ENCODE measurements at regions not wholly inside any gene's neighbourhood (a gene's known extent, or its start where the extent isn't known, plus 50 kb on each side); places are given as distances from the start of the nearest gene placed in this dataset.

DNA sequence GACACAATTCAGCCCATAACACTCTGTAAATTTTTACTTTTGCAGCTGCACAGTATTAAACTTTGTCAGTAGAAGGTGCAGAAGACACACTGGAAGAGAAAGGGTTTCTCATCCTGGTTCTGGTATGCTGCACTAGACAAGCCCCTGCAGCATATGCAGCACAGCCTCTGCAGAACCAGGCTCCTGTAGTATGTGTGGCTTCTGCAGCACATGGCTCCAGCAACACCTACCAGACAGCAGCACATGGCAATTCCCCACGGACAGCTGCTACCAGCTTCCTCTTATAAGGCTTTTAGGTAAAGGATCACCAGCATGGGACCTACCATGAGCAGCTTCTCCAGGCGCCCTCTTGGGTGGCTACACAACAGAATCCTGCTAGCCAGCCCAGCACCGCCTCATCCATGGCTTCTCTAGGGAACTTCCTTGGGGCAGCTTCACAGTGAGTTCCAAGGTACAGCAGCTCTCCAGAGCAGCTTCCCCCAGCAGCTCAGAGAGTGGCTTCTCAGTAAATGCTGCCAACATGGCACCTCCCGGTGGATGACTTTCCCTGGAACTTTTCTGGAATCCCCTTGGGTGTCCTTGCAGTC is 534.4 kb upstream of the CXADR start:
- H3K36me3 ChIP-seq = no peaks in the 10 kb centered on the region
- no peak overlapping the region for H3K4me3 ChIP-seq (ENCODE audit: low read depth, low read length)
- H3K27me3 ChIP-seq (ENCODE audit: insufficient read depth, low read depth, severe bottlenecking) = peaks cover 5% of the 10 kb centered on the region

DNA sequence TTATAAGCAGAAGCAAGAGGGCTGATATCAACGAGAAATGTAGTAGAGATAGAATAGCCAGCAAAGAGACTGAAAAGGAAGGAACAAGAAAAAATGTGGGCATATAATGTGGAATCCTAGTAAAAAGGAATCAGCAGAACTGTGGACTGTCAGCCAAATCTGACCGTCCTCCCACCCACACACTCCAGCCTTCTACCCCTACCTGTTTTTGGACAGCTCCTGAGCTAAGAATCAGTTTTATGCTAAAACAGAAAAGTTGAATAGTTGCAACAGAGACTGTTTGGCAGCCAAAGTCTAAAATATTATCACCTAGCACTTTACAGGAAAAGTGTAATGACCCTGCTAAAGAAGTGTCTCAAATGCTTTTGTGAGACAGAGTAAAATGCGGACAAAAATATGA is 533.3 kb upstream of the CXADR start:
- H3K27ac ChIP-seq = no peak overlapping the region
- H3K9me3 ChIP-seq (ENCODE audit: severe bottlenecking) = no peaks in the 10 kb centered on the region
- TF ChIP-seq, protein P1, sequence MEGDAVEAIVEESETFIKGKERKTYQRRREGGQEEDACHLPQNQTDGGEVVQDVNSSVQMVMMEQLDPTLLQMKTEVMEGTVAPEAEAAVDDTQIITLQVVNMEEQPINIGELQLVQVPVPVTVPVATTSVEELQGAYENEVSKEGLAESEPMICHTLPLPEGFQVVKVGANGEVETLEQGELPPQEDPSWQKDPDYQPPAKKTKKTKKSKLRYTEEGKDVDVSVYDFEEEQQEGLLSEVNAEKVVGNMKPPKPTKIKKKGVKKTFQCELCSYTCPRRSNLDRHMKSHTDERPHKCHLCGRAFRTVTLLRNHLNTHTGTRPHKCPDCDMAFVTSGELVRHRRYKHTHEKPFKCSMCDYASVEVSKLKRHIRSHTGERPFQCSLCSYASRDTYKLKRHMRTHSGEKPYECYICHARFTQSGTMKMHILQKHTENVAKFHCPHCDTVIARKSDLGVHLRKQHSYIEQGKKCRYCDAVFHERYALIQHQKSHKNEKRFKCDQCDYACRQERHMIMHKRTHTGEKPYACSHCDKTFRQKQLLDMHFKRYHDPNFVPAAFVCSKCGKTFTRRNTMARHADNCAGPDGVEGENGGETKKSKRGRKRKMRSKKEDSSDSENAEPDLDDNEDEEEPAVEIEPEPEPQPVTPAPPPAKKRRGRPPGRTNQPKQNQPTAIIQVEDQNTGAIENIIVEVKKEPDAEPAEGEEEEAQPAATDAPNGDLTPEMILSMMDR (IDR thresholded peaks at IDR 0.05; ENCODE audit: low read depth, low read length) = no peak
- peaks cover 5% of the 10 kb centered on the region for H3K27me3 ChIP-seq (ENCODE audit: insufficient read depth, low read depth, severe bottlenecking)
- H3K36me3 ChIP-seq = no peaks in the 10 kb centered on the region
- no peak overlapping the region for H3K4me3 ChIP-seq (ENCODE audit: low read depth, low read length)
- DNase-seq = no peak

More for the DNA sequence above, 534.4 kb upstream of the CXADR start:
- H3K9me3 ChIP-seq (ENCODE audit: severe bottlenecking) = no peaks in the 10 kb centered on the region
- no peak overlapping the region for H3K27ac ChIP-seq
- TF ChIP-seq, protein P1 (IDR thresholded peaks at IDR 0.05; ENCODE audit: low read depth, low read length) = no peak
- no peak for DNase-seq

DNA sequence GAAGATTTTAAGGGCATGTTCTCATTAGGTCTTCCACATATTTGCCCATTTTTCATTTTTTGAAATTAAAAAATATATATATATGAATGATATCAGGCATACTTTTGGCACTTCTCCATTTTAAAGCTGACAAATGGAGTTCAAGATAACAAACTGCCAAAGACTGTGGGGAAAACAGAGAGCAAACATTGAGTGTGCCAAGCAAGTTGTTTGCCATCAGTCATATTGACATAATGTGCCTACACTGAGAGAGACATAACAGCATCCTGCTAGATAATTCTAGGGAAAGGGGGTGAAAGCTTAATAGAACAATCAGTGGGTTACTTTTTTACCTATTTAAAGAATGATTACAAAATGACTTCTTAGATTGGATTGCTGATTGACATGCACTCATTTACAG is 529.4 kb upstream of the CXADR start:
- TF ChIP-seq, protein P1 (IDR thresholded peaks at IDR 0.05; ENCODE audit: low read depth, low read length) = no peak
- Histone ChIP-seq H3K9me3 (ENCODE audit: severe bottlenecking) (no peaks in the 10 kb centered on the region), H3K27me3 (ENCODE audit: insufficient read depth, low read depth, severe bottlenecking) (peaks cover 12% of the 10 kb centered on the region), H3K4me3 (ENCODE audit: low read depth, low read length) (no peak overlapping the region), H3K36me3 (no peaks in the 10 kb centered on the region), H3K27ac (no peak overlapping the region)
- DNase-seq = no peak

DNA sequence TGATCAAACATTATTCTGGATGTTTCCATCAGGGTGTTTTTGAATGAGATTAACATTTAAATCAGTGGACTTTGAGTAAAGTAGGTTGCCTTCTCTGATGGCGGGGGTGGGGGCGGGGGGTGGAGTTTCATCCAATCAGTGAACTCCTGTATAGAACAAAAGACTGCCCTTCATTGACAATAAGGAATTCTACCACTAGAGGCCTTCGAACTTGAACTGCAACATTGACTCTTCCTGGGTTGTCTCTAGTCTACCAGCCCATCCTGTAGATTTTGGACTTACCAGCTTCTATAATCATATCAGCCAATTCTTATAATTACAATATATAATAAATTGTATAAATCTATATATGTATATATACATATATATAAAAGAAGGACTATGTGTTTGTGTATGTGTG is 520.4 kb upstream of the CXADR start:
- Histone ChIP-seq H3K9me3 (ENCODE audit: severe bottlenecking) (no peaks in the 10 kb centered on the region), H3K36me3 (no peaks in the 10 kb centered on the region), H3K4me3 (ENCODE audit: low read depth, low read length) (no peak overlapping the region), H3K27me3 (ENCODE audit: insufficient read depth, low read depth, severe bottlenecking) (peaks cover 1% of the 10 kb centered on the region), H3K27ac (no peak overlapping the region)
- DNase-seq = no peak
- TF ChIP-seq, protein P1 (IDR thresholded peaks at IDR 0.05; ENCODE audit: low read depth, low read length) = no peak

DNA sequence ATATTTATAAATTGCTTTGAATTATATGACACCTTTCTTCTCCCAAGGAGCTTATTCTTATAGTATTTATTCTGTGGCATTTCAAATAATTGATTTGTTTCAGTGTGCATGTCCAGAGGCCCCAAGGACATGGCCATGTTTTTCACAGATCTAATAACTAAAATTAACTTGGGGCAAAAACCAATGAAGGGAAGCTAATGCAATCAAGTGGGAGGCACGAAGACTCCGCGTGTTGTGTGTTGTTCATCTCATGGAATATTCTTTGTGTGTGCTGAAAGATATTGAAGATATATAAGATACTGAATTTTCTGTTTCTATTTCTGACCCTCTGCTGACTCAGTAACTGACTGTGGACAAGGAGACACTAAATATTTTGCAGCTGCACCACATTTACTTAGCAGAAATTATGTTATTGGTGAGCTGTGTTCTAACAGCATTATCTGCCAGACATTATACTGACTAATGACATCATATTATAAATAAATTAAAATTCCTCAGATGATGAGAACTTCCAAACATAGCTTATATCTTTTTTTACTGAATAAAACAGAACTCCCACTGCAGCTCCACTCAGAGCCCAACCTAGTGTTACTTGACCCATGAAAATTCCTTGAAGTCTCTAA is 519.3 kb upstream of the CXADR start:
- Histone ChIP-seq H3K27me3 (ENCODE audit: insufficient read depth, low read depth, severe bottlenecking) (no peaks in the 10 kb centered on the region), H3K36me3 (no peaks in the 10 kb centered on the region), H3K9me3 (ENCODE audit: severe bottlenecking) (no peaks in the 10 kb centered on the region), H3K4me3 (ENCODE audit: low read depth, low read length) (no peak overlapping the region), H3K27ac (no peak overlapping the region)
- DNase-seq = no peak
- TF ChIP-seq, protein P1 (IDR thresholded peaks at IDR 0.05; ENCODE audit: low read depth, low read length) = no peak
